HG03342 (cell line): ENCODE measurements at regions not wholly inside any gene's neighbourhood (a gene's known extent, or its start where the extent isn't known, plus 50 kb on each side); places are given as distances from the start of the nearest gene placed in this dataset.

Source experiments
- ATAC-seq: cut with Tn5 transposase; IDR thresholded peaks from one replicate; pipeline ENCODE4 v1.9.1; 2021; ENCODE audit warnings: mild to moderate bottlenecking, moderate library complexity; ENCODE audit not compliant: unreplicated experiment

GRCh38 chr14:25103820-25104219 is 53.9 kb upstream of the STXBP6 start:
- no peak for ATAC-seq

GRCh38 chr14:25103271-25103670 is 53.3 kb upstream of the STXBP6 start:
- ATAC-seq: no peak

GRCh38 chr14:25102788-25103187 is 52.8 kb upstream of the STXBP6 start:
- ATAC-seq: no peak

GRCh38 chr14:25101276-25101675 is 51.3 kb upstream of the STXBP6 start:
- ATAC-seq: no peak
